ENCODE measurements at regions not wholly inside any gene's neighbourhood (a gene's known extent, or its start where the extent isn't known, plus 50 kb on each side); places are given as distances from the start of the nearest gene placed in this dataset.

GRCh38 chr1:220994671-220995070, 115.4 kb downstream of the HLX start:
- H3K27ac ChIP-seq: no peak overlapping the region
- no peaks in the 10 kb centered on the region for H3K27me3 ChIP-seq
- no peak overlapping the region for H3K4me3 ChIP-seq
- no peaks in the 10 kb centered on the region for H3K9me3 ChIP-seq
- H3K4me1 ChIP-seq: no peaks in the 10 kb centered on the region
- TF ChIP-seq CTCF (IDR thresholded peaks at IDR 0.05): no peak
- no peak for DNase-seq (ENCODE audit: low spot score)
- no peaks in the 10 kb centered on the region for H3K36me3 ChIP-seq

DNA sequence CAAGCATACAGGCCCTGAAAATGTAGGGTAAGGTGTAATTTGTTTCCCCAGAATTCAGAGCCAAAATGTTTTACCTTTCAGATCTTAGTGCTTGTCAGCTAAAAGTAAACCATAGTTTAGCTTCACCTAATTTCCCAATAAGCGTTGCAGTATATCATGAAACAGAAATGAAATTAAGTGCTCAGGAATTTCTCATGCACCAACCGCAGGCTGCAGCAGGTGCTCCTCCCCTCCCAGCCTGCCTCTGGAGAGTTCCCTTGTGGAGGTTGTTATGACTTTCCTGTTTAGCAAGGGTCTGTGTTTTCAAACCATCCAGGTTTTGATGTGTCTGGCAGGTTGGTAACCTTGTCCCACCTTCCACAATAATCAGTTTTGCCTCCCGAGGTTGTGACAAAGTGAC, 118.5 kb downstream of the HLX start:
- H3K4me3 ChIP-seq: no peak overlapping the region
- no peaks in the 10 kb centered on the region for H3K27me3 ChIP-seq
- no peaks in the 10 kb centered on the region for H3K9me3 ChIP-seq
- H3K27ac ChIP-seq: no peak overlapping the region
- no peaks in the 10 kb centered on the region for H3K36me3 ChIP-seq
- no peak for TF ChIP-seq CTCF (IDR thresholded peaks at IDR 0.05)
- no peaks in the 10 kb centered on the region for H3K4me1 ChIP-seq
- no peak for DNase-seq (ENCODE audit: low spot score)

DNA sequence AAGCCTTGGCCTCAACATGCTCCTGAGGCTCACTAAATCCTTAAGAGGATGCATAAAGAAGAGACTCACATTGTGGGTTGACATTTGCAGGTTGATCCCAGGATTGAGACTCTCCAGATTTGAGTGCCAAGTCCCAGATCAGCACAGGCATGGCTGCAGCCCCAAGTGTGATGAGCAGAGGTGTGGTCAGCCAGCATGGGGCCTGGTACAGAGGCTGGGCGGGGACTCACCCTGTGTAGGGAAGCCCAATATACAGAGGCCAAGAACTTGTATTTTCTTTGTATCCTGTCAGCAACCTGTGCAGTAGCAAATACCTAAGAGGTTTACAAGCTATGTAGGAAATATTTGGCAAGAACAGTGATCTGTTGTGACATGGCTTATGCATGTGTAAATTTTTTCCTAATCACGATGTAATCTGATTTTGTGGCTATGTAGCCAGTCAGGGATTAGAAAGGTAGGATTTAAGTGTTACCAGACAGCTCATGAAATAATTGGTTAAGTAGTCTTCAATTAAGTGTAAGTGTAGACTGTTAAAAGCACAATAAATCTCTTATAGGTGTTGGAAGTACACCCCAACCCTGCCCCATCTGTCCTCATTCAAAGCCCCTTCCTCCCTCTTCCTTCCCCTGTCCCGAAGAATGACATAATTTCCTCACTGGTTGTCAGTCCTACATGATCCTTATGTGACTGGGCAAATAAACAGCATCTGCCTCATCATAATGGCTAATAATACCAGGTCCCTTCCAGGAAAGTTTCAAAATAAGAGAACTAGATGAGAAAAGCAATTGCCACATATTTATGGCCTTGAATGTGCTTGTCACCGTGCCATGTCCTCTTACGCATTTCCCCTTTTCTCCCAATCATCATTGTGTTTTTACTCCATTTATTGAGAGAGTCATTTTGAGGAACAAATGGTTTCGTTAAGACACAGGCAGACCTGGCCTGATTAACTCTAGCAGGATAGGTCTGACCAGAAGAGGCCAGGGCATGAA, 120.9 kb downstream of the HLX start:
- no peaks in the 10 kb centered on the region for H3K4me1 ChIP-seq
- no peak for TF ChIP-seq CTCF (IDR thresholded peaks at IDR 0.05)
- H3K36me3 ChIP-seq: no peaks in the 10 kb centered on the region
- peak; percentile 72 for DNase-seq (ENCODE audit: low spot score)
- H3K4me3 ChIP-seq: no peak overlapping the region
- no peaks in the 10 kb centered on the region for H3K27me3 ChIP-seq
- H3K9me3 ChIP-seq: peaks cover 0 to 3% of the 10 kb centered on the region in 2 donors
- H3K27ac ChIP-seq: peak overlapping the region; percentile 19 to 26

DNA sequence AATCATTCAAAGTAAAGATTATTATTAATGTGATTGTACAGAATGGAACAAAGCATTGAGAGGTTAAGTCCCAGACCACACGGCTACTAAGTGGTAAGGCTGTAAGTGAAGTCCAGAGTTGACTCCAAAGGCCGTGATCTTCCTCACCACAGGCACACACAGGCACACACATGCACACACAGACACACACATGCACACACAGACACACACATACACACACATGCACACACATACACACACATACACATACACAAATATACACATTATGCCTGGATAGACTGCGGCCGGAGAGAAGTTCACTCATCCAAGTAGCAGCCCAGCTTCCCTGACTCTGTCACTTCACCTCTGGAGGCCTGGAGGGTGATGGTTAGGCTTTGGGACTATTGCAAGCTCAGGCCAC, 121.9 kb downstream of the HLX start:
- Histone ChIP-seq H3K4me1 (no peaks in the 10 kb centered on the region), H3K27ac (no peak overlapping the region), H3K36me3 (no peaks in the 10 kb centered on the region), H3K9me3 (peaks cover 0 to 9% of the 10 kb centered on the region in 2 donors), H3K27me3 (no peaks in the 10 kb centered on the region), H3K4me3 (no peak overlapping the region)
- DNase-seq (ENCODE audit: low spot score): no peak
- TF ChIP-seq CTCF (IDR thresholded peaks at IDR 0.05): no peak

GRCh38 chr1:221002601-221003000, 123.4 kb downstream of the HLX start:
- H3K36me3 ChIP-seq: no peaks in the 10 kb centered on the region
- H3K4me1 ChIP-seq: no peaks in the 10 kb centered on the region
- peaks cover 0 to 9% of the 10 kb centered on the region in 2 donors for H3K9me3 ChIP-seq
- no peak overlapping the region for H3K27ac ChIP-seq
- no peaks in the 10 kb centered on the region for H3K27me3 ChIP-seq
- DNase-seq (ENCODE audit: low spot score): no peak
- H3K4me3 ChIP-seq: no peak overlapping the region
- TF ChIP-seq CTCF (IDR thresholded peaks at IDR 0.05): no peak
